Mesothelial cell of epicardium (in vitro differentiated cells): ENCODE measurements at regions not wholly inside any gene's neighbourhood (a gene's known extent, or its start where the extent isn't known, plus 50 kb on each side); places are given as distances from the start of the nearest gene placed in this dataset.

Experiments used
- DNase-seq, 2 experiments: peaks; one replicate each; pipeline ENCODE4 v3.0.0; 2021; ENCODE audit warnings: low spot score in 2 of 2; ENCODE audit not compliant: unreplicated experiment in 2 of 2
- H3K27ac Mint-ChIP-seq: 2 replicates; pipeline ENCODE4 v1.8.0; 2021; ENCODE audit warnings: mixed read lengths
- H3K27me3 Mint-ChIP-seq: 2 replicates; pipeline ENCODE4 v1.8.0; 2021; ENCODE audit warnings: low read depth, mixed read lengths
- H3K36me3 Mint-ChIP-seq: 2 replicates; pipeline ENCODE4 v1.8.0; 2021; ENCODE audit warnings: mixed read lengths
- H3K4me1 Mint-ChIP-seq: 2 replicates; pipeline ENCODE4 v1.8.0; 2021; ENCODE audit warnings: mixed read lengths
- H3K4me3 Mint-ChIP-seq: 2 replicates; pipeline ENCODE4 v1.8.0; 2021; ENCODE audit warnings: mild to moderate bottlenecking, moderate library complexity, mixed read lengths
- H3K9me3 Mint-ChIP-seq: 2 replicates; pipeline ENCODE4 v1.8.0; 2021; ENCODE audit warnings: mixed read lengths
- TF ChIP-seq, protein P1 (sequence below): fragments of 200-600 bp; sonication (generic); IDR thresholded peaks from one replicate; pipeline ENCODE4 v1.5.0; 2021; ENCODE audit warnings: antibody characterized with exemption; ENCODE audit not compliant: unreplicated experiment

DNA sequence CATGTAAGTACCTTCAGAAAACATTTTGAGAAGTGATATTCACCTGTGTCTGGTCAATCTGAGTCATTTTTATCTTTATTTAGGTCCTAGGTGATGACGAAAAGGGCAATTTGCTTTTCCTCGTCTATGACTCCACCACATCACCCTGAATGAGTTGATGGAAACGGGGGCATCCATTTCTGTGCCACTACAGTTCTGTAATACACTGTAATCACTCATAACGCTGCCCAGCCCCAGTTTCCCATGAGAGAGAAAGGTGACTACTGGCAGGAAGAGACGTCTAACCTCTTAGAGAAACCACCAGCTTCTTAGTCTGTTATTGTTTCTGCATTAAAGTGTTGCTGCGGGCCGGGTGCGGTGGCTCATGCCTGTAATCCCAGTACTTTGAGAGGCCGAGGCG lies 205.3 kb upstream of the MKLN1 start:
- TF ChIP-seq, protein P1, sequence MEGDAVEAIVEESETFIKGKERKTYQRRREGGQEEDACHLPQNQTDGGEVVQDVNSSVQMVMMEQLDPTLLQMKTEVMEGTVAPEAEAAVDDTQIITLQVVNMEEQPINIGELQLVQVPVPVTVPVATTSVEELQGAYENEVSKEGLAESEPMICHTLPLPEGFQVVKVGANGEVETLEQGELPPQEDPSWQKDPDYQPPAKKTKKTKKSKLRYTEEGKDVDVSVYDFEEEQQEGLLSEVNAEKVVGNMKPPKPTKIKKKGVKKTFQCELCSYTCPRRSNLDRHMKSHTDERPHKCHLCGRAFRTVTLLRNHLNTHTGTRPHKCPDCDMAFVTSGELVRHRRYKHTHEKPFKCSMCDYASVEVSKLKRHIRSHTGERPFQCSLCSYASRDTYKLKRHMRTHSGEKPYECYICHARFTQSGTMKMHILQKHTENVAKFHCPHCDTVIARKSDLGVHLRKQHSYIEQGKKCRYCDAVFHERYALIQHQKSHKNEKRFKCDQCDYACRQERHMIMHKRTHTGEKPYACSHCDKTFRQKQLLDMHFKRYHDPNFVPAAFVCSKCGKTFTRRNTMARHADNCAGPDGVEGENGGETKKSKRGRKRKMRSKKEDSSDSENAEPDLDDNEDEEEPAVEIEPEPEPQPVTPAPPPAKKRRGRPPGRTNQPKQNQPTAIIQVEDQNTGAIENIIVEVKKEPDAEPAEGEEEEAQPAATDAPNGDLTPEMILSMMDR: no peak
- Mint-ChIP-seq H3K4me1 (no peaks in the 10 kb centered on the region), H3K9me3 (peaks cover 22% of the 10 kb centered on the region), H3K36me3 (no peaks in the 10 kb centered on the region), H3K4me3 (no peak overlapping the region), H3K27me3 (peaks cover 10% of the 10 kb centered on the region), H3K27ac (no peak overlapping the region)
- DNase-seq: no peak

DNA sequence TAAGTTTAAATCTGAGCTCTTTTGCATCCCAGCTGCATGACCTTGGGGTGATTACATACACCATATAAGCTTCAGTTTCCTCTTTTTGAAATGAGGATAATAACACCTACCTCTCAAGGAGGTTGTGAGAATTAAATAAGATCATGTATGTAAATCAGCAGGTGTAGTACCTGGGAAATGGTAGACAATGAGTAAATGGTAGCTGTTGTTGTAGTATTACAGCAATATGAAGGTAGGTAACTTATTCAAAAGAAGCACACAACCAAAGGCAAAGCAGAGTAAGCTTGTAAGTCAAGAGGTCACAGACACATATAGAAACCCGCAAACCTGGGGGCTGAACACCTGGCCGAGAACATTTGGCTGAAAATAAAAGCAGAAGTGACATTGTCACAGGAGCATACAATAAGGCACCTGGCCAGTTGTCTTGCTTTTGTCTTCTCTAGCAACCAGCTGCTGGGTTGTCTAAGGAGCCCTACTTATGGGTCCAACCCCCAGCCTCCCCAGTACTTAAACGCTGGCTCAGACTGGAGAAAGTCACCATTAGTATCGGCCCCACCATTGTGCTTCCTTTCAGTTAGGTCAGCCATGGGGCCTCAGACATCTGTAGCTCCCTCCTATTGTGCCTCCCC lies 203.6 kb upstream of the MKLN1 start:
- no peak for DNase-seq
- TF ChIP-seq, protein P1: no peak
- no peaks in the 10 kb centered on the region for H3K36me3 Mint-ChIP-seq
- H3K27ac Mint-ChIP-seq: no peak overlapping the region
- no peak overlapping the region for H3K4me3 Mint-ChIP-seq
- H3K9me3 Mint-ChIP-seq: peaks cover 10% of the 10 kb centered on the region
- H3K4me1 Mint-ChIP-seq: no peaks in the 10 kb centered on the region
- peaks cover 10% of the 10 kb centered on the region for H3K27me3 Mint-ChIP-seq

DNA sequence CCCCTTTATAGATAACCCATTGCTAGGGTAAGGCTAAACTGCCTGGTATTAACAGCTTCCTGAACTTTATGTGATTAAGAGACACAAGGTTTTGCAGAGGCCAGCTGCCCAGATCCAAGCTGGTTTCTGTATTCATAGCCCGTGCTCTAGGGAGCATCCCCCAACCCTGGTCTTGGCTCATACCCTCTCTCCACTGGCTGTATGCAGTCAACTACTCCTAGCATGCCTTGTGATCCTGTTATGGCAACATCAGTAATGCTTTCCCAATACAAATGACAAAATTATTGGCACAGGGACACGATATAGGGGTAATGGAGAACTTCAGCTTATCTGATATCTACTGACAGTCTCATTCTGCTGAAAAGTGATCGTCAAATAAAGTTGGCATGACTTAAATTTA lies 202.8 kb upstream of the MKLN1 start:
- H3K4me1 Mint-ChIP-seq: no peaks in the 10 kb centered on the region
- peaks cover 8% of the 10 kb centered on the region for H3K9me3 Mint-ChIP-seq
- TF ChIP-seq, protein P1: no peak
- peaks cover 10% of the 10 kb centered on the region for H3K27me3 Mint-ChIP-seq
- no peaks in the 10 kb centered on the region for H3K36me3 Mint-ChIP-seq
- H3K27ac Mint-ChIP-seq: no peak overlapping the region
- H3K4me3 Mint-ChIP-seq: no peak overlapping the region
- no peak for DNase-seq

DNA sequence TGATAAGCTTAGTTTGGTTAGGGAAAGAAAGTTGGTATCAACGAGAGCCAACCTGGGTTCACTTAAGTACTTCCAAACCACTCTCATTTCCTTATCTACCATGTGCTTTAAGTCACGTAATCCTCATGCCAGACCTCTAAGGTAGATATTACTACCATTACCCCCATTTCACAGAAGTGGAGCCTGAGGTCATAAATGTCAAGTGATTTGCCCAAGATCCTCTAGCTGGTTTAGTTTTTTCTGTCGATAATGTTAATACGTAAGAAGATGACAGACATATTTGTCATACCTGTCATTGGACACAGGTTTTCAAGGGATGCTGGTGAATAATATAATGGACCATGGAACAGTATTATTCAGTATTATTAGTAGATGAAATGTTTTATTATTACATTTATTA lies 197.4 kb upstream of the MKLN1 start:
- Mint-ChIP-seq H3K9me3 (no peaks in the 10 kb centered on the region), H3K4me1 (no peaks in the 10 kb centered on the region), H3K4me3 (no peak overlapping the region), H3K27ac (no peak overlapping the region), H3K36me3 (no peaks in the 10 kb centered on the region), H3K27me3 (peaks cover under 1% of the 10 kb centered on the region)
- TF ChIP-seq, protein P1: no peak
- DNase-seq: no peak

DNA sequence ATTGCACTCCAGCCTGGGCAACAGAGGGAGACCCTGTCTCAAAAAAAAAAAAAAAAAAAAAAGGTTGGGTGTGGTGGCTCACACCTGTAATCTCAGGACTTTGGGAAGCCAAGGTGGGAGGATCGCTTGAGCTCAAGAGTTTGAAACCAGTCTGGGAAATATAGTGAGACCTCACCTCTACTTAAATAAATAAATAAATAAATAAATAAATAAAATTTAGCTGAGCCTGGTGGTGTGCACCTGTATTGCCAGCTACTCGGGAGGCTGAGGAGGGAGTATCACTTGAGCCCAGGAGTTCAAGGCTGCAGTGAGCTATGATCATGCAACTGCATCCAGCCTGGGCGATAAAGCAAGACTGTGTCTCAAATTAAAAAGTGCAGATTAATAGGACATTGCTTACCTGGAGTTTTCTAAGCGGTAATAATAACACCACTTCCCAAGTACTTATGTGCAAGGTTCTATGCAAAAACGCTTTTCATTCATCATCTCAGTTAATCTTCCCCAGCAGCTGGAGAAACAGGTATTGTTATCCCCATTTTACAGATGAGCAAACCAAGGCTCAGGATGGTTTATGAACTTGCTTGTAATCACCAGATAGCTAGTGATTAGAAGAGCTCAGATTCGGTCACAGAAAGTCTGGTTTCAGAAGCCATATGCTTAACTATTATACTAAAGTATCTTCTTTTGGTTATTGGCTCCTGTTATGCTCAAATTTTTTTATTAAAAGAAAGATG lies 196.5 kb upstream of the MKLN1 start:
- Mint-ChIP-seq H3K27ac (no peak overlapping the region), H3K4me3 (no peak overlapping the region), H3K27me3 (no peaks in the 10 kb centered on the region), H3K4me1 (no peaks in the 10 kb centered on the region), H3K36me3 (no peaks in the 10 kb centered on the region), H3K9me3 (no peaks in the 10 kb centered on the region)
- no peak for DNase-seq
- TF ChIP-seq, protein P1: no peak
